ENCODE measurements at regions not wholly inside any gene's neighbourhood (a gene's known extent, or its start where the extent isn't known, plus 50 kb on each side); places are given as distances from the start of the nearest gene placed in this dataset.

DNA sequence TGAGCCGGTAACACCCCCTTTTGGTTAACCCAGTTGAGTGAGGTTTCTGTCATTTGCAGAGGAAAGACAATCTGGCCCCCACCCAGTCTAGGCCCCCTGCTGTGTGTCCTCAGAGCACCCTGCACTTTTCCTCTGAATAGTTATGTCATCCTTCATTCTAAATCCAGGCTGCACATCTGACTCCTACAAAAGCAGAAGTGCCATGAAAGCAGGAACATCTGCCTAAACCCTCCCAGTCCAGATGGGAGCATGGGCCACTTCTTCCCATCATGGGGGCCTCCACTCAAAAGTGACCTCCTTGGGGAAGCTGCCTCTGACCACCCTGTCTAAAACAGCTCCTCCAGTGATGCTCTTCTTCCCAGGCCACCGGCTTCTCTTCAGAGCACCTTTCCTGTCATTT is 53.7 kb upstream of the HMGXB4 start:
- H2AFZ ChIP-seq (ENCODE audit: low read depth): no peak overlapping the region
- no peaks in the 10 kb centered on the region for H4K20me1 ChIP-seq (ENCODE audit: insufficient read depth)
- no peaks in the 10 kb centered on the region for H3K27me3 ChIP-seq (ENCODE audit: insufficient read depth)
- no peak overlapping the region for H3K9ac ChIP-seq
- H3K9me2 ChIP-seq: no peaks in the 10 kb centered on the region
- no peak overlapping the region for H3K4me2 ChIP-seq
- no peaks in the 10 kb centered on the region for H3K9me3 ChIP-seq
- TF ChIP-seq SMC3 (IDR thresholded peaks at IDR 0.05; ENCODE audit: low read depth, low read length): no peak
- H3K36me3 ChIP-seq (replicated peaks in 1 of 2; ENCODE audit: control insufficient read depth in 1 of 2, insufficient read depth in 2 of 2, low read length in 1 of 2): no peaks in the 10 kb centered on the region
- CTCF ChIA-PET: no interaction called here
- no peaks in the 10 kb centered on the region for H3K79me2 ChIP-seq (ENCODE audit: insufficient read depth)
- POLR2A ChIA-PET: no interaction called here
- DNase-seq: no peak
- WGBS (ENCODE audit: low lambda C conversion rate): 22% methylated on average over 2 of the region's 2 CpGs
- no peaks in the 10 kb centered on the region for H3F3A ChIP-seq (replicated peaks; ENCODE audit: insufficient read depth)
- H3K27ac ChIP-seq (ENCODE audit: low read depth in 2 of 2, low read length in 1 of 2): no peak overlapping the region
- no peak overlapping the region for H3K4me3 ChIP-seq (ENCODE audit: low read depth in 2 of 2, low read length in 1 of 2)
- H3K4me1 ChIP-seq (ENCODE audit: control insufficient read depth in 1 of 2, insufficient read depth in 2 of 2, low read depth in 1 of 2, low read length in 1 of 2): no peaks in the 10 kb centered on the region

DNA sequence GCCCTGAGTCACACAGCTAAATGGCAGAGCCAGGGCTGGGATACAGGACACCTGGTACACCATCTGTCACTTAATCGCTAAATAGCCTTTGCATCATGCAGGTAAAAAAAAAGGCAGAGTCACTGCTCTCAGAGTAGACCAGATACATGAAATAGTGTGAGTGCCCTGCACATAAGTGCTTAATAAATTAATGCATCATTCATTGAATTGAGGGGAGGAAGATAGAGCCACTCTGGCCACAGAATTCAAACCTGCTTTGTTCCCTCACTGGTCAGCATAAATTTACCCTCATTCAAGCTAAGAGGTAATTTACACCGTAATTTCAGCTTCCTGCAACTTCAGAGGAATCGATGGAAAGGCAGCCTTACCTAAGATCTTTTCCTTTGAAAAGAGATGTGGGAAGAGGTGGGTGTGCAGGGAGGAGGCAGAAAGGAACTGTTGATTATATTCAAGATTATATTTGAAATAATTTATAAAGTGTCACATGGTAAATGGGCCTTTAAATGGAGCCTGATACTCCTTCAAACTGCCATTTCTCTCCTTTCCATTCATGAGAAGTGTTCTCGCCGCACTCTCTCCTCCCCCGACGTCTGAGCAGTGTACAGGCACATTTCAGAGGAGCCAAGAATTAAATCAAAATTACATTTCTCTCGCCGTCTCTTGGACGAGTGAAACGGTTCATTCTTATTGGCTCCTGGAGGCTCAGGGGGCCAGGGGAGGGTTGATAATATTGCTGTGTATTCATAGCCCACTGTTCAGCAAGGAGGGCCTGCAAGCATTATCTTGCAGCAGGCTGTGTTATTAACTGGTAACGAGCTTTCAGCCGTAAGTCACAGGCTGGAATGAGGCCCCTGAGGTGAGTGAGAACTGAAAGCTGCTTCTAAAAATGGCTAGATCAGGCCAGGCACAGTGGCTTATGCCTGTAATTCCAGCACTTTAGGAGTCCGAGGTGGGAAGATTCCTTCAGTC is 52.2 kb upstream of the HMGXB4 start:
- Histone ChIP-seq H3K79me2 (ENCODE audit: insufficient read depth) (no peaks in the 10 kb centered on the region), H3K9me3 (no peaks in the 10 kb centered on the region), H3K27ac (ENCODE audit: low read depth in 2 of 2, low read length in 1 of 2) (no peak overlapping the region), H3K4me2 (peak overlapping the region; percentile 15; the same call in 1 of the 2 replicates), H3K9me2 (no peaks in the 10 kb centered on the region), H3K9ac (no peak overlapping the region), H4K20me1 (ENCODE audit: insufficient read depth) (no peaks in the 10 kb centered on the region), H2AFZ (ENCODE audit: low read depth) (peak overlapping the region; percentile 56; the same call in 1 of the 2 replicates), H3K27me3 (ENCODE audit: insufficient read depth) (no peaks in the 10 kb centered on the region), H3K36me3 (replicated peaks in 1 of 2; ENCODE audit: control insufficient read depth in 1 of 2, insufficient read depth in 2 of 2, low read length in 1 of 2) (no peaks in the 10 kb centered on the region), H3K4me3 (ENCODE audit: low read depth in 2 of 2, low read length in 1 of 2) (no peak overlapping the region; a peak in 1 of 4 replicates), H3F3A (replicated peaks; ENCODE audit: insufficient read depth) (no peaks in the 10 kb centered on the region), H3K4me1 (ENCODE audit: control insufficient read depth in 1 of 2, insufficient read depth in 2 of 2, low read depth in 1 of 2, low read length in 1 of 2) (no peaks in the 10 kb centered on the region)
- TF ChIP-seq, protein P1, sequence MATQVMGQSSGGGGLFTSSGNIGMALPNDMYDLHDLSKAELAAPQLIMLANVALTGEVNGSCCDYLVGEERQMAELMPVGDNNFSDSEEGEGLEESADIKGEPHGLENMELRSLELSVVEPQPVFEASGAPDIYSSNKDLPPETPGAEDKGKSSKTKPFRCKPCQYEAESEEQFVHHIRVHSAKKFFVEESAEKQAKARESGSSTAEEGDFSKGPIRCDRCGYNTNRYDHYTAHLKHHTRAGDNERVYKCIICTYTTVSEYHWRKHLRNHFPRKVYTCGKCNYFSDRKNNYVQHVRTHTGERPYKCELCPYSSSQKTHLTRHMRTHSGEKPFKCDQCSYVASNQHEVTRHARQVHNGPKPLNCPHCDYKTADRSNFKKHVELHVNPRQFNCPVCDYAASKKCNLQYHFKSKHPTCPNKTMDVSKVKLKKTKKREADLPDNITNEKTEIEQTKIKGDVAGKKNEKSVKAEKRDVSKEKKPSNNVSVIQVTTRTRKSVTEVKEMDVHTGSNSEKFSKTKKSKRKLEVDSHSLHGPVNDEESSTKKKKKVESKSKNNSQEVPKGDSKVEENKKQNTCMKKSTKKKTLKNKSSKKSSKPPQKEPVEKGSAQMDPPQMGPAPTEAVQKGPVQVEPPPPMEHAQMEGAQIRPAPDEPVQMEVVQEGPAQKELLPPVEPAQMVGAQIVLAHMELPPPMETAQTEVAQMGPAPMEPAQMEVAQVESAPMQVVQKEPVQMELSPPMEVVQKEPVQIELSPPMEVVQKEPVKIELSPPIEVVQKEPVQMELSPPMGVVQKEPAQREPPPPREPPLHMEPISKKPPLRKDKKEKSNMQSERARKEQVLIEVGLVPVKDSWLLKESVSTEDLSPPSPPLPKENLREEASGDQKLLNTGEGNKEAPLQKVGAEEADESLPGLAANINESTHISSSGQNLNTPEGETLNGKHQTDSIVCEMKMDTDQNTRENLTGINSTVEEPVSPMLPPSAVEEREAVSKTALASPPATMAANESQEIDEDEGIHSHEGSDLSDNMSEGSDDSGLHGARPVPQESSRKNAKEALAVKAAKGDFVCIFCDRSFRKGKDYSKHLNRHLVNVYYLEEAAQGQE (IDR thresholded peaks at IDR 0.05; ENCODE audit: low read depth, low read length): no peak
- no peak for TF ChIP-seq NRF1 (IDR thresholded peaks at IDR 0.05; ENCODE audit: low read depth, low read length)
- POLR2A ChIA-PET: no interaction called here
- no peak for DNase-seq
- CTCF ChIA-PET: interaction anchor here (1.4 kb wide), 1 partner anchor 26 kb away, joined by 5 read pairs; no protein-coding TSS in a partner anchor
- WGBS (ENCODE audit: low lambda C conversion rate): 46% methylated on average over 14 of the region's 14 CpGs

DNA sequence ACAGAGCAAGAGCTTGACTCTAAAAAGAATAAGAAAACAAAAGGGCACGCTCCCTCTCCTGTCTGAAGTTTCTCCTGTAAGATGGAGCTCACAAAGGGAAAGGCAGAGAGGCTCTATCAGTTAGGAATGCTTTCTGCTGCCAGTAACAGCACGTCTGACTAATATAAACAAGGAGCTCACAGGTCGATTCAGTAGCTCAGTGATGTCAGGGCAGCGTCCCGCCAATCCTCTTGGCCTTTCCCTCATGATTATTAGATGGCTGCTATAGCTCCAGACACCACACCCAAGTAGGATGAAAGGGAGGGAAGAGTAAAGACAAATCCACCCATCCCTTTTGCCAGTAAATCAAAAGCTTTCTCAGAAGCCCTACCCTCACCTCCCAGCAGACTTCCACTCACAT is 51.3 kb upstream of the HMGXB4 start:
- H3K9me3 ChIP-seq: no peaks in the 10 kb centered on the region
- no peaks in the 10 kb centered on the region for H3K9me2 ChIP-seq
- no peaks in the 10 kb centered on the region for H3F3A ChIP-seq (replicated peaks; ENCODE audit: insufficient read depth)
- 35% methylated on average over 5 of the region's 5 CpGs for WGBS (ENCODE audit: low lambda C conversion rate)
- no peaks in the 10 kb centered on the region for H4K20me1 ChIP-seq (ENCODE audit: insufficient read depth)
- no peak for TF ChIP-seq MXI1 (IDR thresholded peaks at IDR 0.05; ENCODE audit: low read depth, low read length)
- no peak for TF ChIP-seq ELF1 (IDR thresholded peaks at IDR 0.05)
- TF ChIP-seq TEAD4 (IDR thresholded peaks at IDR 0.05; ENCODE audit: borderline replicate concordance, insufficient read depth): no peak
- no peak for TF ChIP-seq EP300 (IDR thresholded peaks at IDR 0.05; ENCODE audit: borderline replicate concordance in 1 of 2, low read depth in 1 of 2, low read length in 1 of 2)
- no peak for TF ChIP-seq CHD2 (IDR thresholded peaks at IDR 0.05; ENCODE audit: low read length, partially characterized antibody)
- no peak for TF ChIP-seq EZH2phosphoT487 (IDR thresholded peaks at IDR 0.05; ENCODE audit: borderline replicate concordance, low read depth)
- TF ChIP-seq RXRA (IDR thresholded peaks at IDR 0.05; ENCODE audit: borderline replicate concordance, low read depth): no peak
- no peak overlapping the region for H3K27ac ChIP-seq (ENCODE audit: low read depth in 2 of 2, low read length in 1 of 2)
- H3K4me2 ChIP-seq: peak overlapping the region; percentile 15; the same call in 1 of the 2 replicates
- ChIA-PET POLR2A (no interaction called here), CTCF (interaction anchor here (1.3 to 1.4 kb wide), 2 partner anchors 9 to 25 kb away, joined by 3 to 5 read pairs; no protein-coding TSS in a partner anchor)
- H3K4me1 ChIP-seq (ENCODE audit: control insufficient read depth in 1 of 2, insufficient read depth in 2 of 2, low read depth in 1 of 2, low read length in 1 of 2): no peaks in the 10 kb centered on the region
- no peaks in the 10 kb centered on the region for H3K36me3 ChIP-seq (replicated peaks in 1 of 2; ENCODE audit: control insufficient read depth in 1 of 2, insufficient read depth in 2 of 2, low read length in 1 of 2)
- peak overlapping the region; percentile 56; the same call in 1 of the 2 replicates for H2AFZ ChIP-seq (ENCODE audit: low read depth)
- H3K27me3 ChIP-seq (ENCODE audit: insufficient read depth): no peaks in the 10 kb centered on the region
- peak overlapping the region in 1 of 2 experiments; percentile 23; a peak in 1 of 4 replicates for H3K4me3 ChIP-seq (ENCODE audit: low read depth in 2 of 2, low read length in 1 of 2)
- no peaks in the 10 kb centered on the region for H3K79me2 ChIP-seq (ENCODE audit: insufficient read depth)
- H3K9ac ChIP-seq: no peak overlapping the region
- DNase-seq: no peak

Measured in SK-N-SH (cell line).